GM18870 (cell line): ENCODE measurements at regions not wholly inside any gene's neighbourhood (a gene's known extent, or its start where the extent isn't known, plus 50 kb on each side); places are given as distances from the start of the nearest gene placed in this dataset.

Source experiments
- ATAC-seq: cut with Tn5 transposase; IDR thresholded peaks from one replicate; pipeline ENCODE4 v1.9.1; 2021; ENCODE audit warnings: moderate library complexity; ENCODE audit not compliant: unreplicated experiment

- no peak for ATAC-seq
Measured at GRCh38 chr3:14334936-14335335, 67.5 kb upstream of the SLC6A6 start.

GRCh38 chr3:14335774-14336748 is 66.3 kb upstream of the SLC6A6 start:
- no peak for ATAC-seq

DNA sequence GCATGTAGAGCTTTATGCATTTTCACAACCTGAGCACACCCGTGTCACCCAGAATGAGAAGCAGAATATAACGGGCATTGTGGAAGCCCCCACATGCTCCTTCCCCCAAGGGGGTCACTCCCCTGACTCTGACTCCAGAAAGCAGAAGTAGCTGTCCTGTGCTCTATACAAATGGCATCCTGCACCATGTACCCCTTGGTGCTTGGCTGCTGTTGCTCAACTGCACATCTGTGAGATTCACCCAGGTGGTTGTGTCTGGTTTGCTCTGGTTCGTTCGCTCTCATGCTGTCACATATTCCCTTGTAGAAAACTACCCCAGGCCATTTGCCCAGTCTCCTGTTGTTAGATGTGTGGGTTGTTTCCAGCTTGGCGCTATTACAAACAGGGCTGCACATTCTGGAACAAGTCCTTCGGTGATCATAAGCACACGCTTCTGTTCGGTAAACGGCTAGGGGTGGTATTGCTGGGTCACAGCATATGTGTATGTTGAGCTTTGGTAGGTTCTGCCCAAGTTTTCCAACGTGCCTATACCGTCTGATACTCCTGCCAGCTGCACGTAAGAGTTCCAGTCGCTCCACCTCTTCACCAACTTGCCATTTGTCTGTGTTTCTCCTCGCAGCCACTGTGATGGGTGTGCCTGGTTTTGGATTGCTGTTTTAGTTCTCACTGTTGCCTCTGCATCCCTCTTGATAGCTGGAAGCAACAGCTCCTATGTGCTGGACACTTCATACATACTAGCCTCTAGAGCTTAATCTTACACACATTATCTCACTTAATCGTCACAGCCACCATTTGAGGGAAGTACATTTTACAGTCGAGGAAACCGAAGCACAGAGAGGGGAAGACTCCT is 65.4 kb upstream of the SLC6A6 start:
- ATAC-seq, result no peak

GRCh38 chr3:14337828-14338227 is 64.6 kb upstream of the SLC6A6 start:
- no peak for ATAC-seq

GRCh38 chr3:14338242-14338641 is 64.2 kb upstream of the SLC6A6 start:
- no peak for ATAC-seq

DNA sequence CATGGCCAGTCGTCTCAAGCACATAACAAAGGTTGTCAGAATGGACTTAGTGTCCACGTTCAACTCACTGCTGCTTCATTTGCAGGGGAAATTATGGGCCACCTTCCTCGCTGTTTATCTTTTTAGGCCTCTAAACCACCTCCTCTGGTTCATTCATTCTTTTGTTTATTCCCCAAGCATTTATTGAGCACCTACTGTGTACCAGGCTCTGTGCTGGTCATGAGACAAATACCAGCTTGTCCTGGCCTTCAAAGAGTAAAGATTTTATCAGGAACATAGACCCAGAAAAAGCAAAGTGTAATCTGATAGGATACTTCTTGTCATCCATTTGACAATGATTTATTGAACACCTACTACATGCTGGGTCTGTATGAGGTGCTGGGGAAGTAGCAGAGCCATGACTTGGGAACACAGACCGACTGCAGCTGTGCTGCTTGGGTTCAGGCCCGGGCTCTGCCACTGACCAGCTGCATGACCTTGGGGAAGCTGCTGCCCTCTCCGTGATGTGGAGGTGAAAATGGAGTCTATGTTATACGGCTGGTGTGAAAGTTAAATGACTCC is 63.4 kb upstream of the SLC6A6 start:
- no peak for ATAC-seq

DNA sequence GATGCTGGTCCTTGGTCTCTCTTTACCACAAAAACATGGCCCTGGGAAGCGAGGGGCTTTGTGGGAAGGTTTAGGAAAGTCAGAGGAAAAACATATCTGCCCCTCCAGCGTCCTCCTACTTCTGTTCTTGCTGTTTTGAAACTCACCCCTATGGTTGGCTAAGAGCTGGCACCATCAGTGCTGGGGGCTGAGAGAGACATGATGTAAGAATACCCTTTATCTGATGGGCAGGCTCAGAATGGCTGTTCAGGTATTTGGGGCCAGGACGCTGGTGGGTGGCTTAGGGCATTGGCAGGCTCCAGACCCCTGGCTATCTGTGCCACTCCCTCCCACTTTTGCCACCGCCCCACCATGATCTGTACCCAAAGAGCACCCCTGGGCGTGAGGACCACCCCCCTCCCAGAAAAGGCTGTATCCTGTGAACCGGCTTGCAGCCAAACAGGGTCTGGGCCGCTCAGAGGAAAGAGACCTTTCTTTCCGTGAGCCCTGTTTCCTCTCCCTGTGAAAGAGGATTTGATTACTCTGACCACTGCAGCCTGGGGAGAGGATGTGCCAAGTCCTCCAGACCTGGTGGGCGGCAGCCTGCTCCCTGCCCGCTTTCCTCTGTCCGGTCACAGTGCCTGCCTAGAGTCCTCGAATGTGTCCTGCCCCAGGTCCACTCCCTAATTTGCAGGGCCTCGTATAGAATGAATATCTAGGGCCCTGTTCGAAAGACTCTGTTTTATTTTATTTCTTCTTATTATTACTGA is 61.3 kb upstream of the SLC6A6 start:
- ATAC-seq, result no peak

DNA sequence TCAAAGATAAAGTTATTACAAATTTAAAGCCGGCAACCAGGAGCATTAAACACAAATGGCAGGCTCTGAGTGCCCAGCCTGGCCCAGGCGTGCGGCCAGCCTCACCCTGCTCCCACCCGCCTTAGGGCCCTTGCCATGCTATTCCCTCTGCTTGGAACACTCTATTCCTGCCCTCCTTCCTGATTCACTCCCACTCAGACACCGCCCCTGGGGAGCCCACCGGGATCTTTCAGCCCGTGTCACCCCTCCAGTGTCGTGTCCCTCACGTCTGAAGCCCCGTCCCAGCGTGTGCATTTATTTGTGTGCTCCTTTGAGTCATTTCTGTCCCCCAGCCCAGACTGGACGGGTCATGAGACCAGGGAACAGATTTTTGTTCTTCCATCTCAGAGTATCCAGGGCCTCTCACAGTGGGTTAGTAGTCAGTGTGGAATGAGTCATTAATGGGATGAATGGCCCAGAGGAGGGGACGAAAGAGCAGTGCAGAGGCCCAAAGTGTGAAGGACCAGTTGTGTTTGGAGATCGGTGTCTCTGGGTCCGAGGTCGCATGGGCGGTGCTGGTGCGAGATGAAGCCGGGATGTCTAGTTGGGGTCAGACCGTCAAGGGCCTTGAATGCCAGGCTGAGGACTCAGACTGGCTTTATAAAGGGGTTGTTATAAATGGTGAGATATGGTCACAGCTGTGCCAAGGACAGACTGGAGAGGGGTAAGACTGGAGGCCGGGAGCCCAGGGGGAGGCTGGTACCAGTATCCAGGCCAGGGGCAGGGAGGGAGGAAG is 58.9 kb upstream of the SLC6A6 start:
- no peak for ATAC-seq

DNA sequence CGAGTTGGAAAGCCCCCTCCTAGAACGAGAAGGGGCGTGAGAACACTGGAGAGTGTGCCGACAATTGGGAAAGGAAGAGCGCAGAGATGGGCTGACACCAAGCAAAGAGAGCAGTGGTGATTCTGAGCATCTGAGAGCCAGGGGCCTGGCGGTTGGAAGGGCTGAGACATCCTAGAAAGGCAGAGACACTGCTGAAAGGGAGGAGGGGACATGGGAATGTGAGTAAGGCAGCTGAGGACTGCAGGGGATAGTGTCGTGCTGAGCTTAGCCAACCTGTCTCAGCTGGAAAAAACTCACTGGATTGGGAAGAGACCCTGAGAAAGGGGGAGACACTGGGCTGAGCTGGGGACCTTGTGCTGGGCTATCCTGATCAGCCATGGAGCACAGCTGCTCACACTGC is 58.1 kb upstream of the SLC6A6 start:
- ATAC-seq, result no peak

GRCh38 chr3:14345496-14346150 is 56.8 kb upstream of the SLC6A6 start:
- no peak for ATAC-seq

DNA sequence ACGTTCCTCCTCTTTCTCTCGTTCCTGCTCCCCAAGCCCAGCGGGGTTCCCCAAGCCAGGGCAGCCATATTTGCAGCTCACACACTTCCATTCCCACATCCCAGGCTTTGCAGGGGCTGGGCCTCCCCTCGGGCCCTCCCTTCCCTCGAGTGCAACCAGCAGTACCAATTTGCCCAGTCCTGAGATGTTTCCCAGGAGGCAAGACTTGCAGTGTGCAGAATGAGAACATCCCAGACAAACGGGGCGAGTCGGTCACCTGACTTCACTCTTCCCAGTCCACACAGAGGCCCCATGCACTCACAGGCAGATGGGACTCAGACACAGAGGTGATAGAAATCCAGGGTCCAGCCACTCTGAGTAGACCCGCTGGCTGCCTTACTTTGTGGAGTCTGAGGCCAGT is 56.2 kb upstream of the SLC6A6 start:
- ATAC-seq, result no peak

DNA sequence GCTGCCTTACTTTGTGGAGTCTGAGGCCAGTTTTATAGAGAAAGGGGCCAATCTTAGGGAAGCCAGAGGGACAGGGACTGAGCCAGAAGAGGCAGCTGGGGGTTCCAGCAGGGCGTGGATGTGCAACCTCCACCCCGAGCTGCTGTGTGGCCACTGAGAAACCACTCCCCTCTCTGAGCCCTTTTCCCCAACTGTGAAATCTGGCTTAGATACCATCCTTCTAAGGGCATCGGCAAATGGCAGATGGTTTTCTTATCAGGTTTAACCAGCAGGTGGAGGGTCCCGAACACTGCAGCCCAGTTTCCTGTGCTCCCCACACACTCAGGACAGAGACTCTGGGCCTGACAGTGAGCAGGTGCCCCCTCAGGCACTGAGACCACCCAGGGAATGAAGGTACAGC is 55.8 kb upstream of the SLC6A6 start:
- ATAC-seq, result no peak

DNA sequence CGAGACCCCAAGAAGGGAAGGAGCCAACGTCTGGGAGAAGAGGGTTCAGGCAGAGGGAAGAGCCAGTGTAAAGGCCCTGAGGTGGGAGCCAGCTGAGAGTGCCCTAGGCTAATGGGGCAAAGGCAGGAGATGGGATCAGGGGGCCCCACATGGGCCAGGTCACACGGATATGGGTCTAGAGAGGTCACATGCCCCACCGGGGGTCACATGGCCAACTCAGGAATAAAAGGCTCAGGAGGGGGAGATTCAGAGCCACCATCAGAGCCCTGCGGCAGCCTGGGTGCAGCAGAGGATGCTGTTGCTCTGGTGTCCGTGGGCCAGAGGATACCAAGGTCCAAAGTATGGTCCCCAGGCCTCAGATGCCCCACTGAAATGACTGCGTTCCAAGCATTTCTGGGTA is 55.3 kb upstream of the SLC6A6 start:
- no peak for ATAC-seq

DNA sequence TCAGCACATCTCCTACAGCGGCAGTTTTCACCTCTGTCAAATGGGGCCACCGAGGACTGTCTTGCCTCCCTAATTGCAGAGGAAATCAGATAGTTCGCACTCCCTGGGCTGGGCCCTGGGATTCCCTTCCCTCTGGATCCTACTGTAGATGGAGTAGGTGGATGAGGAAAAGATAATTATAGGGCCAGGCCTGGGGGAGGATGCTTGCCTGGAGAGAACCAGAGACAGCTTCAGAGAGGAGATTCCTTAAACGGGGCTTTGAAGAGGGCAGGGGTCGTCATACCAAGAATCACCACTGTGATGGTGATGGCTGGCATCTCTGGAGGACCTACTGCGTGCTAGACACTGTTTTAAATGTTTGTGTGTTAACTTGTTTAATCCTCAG is 50.8 kb upstream of the SLC6A6 start:
- no peak for ATAC-seq

DNA sequence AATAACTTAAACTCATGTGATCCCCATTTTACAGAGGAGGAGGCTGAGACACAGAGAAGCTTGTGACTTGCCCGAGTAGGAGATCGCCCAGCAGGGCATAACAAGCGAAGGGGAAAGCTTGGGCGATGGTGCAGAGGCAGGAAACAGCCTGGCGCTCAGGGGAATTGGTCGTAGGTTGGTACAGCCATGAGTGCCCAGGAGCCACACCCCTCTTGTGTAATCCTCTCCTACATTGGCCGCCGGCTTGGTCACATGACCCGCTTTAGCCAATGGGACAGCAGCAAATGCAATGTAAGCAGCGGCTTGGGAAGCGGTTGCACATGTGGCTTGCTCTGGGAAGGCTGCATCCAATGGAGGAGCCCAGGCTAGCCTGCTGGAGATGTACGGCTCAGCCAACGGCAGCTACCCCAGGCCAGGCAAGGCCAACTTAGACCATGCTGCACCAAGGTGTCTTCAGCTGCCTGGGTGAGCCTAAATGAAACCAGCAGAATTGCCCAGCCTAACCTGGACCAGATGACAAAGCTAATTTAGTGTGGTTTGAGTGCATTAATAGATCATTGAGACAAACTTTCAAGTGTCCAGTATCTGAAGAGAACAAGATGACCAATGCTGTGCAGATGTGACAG is 50.3 kb upstream of the SLC6A6 start:
- no peak for ATAC-seq
